DMS153 treated with DMSO at 0.1 percent for 48 hours (cell line): ENCODE measurements at regions not wholly inside any gene's neighbourhood (a gene's known extent, or its start where the extent isn't known, plus 50 kb on each side); places are given as distances from the start of the nearest gene placed in this dataset.

Source experiments
- DNase-seq: peaks from one replicate; lab custom pipeline; 2025; ENCODE audit not compliant: unreplicated experiment; lab: John Stamatoyannopoulos, UW

DNA sequence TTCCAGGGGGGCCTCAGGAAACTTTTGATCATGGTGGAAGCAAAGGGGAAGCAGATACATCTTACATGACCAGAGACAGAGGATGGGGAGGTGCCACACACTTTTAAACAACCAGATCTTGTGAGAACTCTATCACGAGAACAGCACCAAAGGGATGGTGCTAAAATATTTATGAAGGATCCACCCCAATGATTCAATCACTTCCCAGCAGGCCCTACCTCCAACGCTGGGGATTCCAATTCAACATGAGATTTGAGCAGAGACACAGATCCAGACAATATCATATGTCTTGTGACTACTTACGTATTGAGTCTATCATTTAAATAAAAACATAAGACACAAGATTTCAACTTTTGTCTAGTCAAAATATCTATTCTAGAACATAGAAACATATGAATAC, 351.9 kb downstream of the EPM2A start:
- no peak for DNase-seq

DNA sequence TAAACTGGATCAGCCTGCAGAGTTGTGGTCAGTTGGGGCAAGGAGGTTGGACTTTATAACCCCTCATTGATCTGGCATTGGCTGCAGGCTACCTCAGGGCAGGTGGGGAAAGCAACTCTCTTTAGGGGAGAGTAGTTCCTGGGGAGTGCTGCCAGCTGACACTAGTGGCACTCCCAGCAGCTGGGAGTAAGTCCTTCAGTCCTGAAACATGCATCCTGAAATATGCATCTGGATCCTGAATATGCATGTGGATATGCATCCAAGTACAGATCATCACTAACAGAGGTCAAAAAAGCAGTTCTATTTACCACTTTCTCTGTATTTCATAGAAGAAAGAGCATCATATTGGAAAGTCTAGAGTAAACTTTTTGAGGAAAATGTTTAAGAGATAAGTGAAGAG, 350.8 kb downstream of the EPM2A start:
- no peak for DNase-seq

DNA sequence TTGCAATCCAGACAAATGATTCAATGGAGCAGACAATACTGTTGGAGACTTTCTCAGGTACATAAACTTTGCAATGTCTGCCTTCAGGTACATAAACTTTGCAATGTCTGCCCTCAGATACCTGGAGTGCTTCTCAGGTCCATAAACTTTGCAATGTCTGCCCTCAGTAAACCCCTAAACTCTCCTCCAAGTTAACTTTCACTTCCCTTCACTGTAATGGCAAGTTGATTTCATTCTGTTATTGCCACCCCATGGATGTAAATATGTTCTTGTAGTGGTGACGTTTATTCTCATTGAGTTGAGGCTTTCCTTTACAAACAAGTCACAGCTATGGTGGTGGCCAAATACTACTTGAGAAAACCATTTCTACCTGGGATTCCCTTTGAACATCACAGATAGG, 338.8 kb downstream of the EPM2A start:
- no peak for DNase-seq

DNA sequence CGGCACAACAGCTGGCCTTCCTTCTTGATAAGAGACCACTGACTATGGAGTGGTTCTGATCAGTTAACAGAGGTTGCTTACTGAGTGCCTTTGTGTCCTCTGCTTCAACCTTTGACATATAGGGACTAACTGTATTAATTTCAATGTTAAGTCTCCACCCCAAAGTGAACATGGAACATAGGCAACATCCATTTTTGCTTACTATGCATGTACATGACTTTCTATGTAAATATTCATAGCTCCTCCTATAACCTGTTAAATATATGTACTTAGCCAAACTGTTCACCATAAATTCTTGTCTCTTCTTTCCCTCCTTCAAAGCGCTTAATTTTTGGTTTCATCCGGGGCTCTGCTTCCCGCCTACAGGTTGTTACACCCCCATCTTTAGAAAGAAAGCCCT, 334.8 kb downstream of the EPM2A start:
- no peak for DNase-seq

DNA sequence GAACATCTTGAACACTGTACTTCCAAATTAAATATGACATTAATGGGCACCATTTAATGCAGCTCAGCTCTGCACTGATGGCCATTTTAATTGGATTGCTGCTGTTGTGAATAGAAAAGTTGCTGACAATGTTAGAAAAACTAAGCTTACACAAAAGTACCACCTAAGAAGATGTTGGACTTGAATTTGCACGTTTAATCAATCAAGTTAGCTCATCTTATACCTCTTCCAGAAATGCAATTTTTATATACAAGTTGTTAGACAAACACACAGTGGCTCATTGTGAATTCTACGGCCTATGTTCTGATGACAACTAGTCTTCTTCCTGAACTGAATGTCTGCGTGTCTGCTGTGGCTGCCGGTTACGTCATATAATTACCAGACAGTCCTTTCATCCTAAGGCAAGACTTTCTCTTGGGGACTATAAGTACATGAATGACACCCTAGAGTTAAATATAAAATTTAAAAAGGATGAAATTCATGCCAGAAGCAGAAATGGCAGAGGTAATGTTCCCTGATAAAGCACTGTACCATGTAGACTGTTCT, 330.2 kb downstream of the EPM2A start:
- DNase-seq: no peak

DNA sequence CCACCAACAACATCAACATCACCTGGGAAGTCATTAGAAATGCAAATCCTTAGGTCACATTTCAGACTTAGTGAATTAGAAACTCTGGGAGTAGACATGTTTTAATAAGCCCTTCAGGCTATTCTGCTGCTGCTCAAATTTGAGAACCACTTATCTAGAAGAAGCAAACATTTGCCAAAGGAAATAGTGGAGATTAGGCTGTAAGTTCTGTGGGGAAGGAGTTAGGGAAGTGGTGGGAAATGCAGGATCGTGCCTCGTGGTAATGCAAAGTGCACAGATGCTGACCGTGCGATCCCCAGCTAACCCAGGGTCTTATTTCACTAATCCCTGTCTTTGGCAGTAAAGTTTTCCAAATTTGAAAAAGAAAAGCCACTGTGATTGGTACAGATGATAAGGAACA, 328.5 kb downstream of the EPM2A start:
- no peak for DNase-seq

DNA sequence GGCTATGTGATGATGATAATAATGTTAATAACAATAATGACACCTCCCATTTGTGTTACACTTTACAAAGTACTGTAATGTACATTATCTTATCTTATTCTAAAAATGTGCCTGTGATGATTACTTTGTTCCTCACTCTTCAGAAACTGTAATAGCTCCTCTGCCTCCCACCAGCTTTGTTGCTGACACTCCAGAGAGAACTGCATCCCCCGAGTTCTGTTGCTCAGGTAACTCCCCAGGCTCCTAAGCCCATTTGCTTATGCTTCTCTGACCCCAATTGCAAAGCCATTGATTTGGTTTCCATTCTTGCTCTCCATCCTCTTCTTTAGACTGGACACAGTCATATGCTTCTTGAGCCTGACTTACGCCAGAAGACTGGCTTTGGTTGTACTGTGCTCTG, 319.7 kb downstream of the EPM2A start:
- no peak for DNase-seq

DNA sequence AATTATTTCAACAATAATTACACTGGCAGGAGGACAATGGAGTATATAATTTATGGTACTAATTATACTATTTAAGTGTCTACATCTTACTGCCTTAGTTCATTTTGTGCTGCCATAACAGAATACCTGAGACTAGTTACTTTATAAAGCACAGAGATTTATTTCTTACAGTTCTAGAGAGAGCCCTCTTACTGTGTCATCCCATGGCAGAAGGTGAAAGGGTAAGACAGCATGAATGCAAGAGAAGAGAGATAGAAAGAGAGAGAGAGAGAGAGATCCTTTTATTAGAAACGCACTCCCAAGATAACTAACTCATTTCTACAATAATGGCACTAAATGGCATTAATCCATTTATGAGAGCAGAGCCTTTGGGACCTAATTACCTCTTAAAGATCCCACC, 314.7 kb downstream of the EPM2A start:
- no peak for DNase-seq

DNA sequence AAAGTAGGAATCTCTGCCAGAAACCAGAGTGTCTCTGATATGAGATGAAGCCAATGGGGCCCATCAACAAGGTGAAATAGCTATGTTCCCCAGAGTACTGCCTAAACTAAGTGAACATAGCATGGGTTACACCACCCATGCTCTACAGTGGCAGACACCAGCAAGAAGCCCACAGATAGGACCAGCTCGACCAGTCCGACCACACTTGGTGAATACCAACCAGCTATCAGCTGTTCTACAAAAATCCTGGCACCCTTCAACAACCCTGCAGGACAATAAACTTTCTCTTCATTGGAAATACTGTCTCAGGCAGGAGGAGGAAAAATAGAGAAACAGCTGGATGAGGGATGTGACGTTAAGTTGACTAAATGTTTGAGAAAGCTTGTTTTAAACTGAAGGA, 311.4 kb downstream of the EPM2A start:
- DNase-seq: no peak

DNA sequence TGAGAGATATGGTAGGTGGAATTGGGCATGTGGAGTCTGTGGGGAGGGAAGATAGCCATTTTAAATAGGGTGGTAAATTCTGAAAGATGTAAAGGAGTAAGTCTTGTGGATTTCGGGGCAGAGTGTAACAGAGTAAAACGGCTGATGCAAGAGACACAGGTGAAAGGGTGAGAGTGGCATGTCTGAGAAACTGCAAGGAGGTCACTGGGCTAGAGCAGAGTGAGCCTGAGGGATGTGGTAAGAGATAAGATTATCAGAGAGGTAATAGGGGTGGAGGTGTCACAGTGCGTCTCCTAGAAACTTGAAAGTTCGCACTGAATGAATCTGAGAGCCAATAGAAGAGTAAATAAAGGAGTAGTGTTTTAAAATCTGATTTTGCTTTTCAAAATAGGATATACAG, 308.1 kb downstream of the EPM2A start:
- DNase-seq: no peak

DNA sequence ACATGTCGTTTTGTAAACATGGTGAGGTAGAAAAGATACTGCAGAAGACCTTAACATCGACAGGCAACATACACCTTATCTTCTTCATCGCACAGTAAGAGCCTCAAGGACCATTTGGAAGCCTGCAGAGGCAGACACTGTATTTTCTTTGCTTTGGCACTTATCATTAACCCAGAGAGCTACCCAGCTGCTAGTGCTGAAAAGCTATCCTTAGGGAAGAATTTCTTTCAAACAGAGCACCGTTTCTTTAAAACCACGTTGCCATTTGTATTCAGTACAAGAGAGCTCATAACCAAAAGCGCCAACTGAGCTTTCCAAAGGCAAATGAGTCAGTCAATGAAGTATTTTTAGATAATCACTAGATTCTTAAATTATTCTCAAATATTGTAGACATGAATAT, 306.6 kb downstream of the EPM2A start:
- no peak for DNase-seq

DNA sequence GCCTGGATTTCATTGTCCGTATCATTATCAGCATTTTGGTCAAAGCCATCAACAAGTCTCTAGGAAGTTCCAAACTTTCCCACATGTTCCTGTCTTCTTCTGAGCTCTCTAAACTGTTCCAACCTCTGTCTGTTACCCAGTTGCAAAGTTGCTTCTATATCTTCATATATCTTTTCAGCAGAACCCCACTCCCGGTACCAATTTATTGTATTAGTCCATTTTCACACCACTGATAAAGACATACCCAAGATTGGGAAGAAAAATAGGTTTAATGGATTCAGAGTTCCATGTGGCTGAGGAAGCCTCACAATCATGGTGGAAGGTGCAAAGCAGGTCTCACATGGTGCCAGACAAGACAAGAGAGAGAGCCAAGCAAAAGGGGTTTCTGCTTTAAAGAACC, 293.2 kb downstream of the EPM2A start:
- DNase-seq: no peak

DNA sequence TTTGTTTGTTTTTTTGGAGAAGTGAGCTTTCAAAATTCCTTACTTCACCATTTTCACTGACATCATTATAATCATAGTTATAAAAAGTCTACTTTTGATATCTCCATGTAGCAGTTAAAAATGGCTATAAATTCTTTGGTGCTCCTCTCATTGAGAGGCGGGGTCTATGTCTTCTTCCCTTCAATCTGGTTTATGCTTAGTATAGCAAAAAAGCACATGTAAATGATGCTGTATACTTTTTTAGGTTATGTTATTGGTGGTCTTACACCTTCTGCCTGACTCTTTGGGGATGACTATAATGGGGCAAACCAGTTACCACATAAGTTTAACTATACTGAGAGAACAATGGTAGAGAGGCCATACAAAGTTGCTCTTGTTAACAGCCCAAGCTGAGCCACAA, 289.6 kb downstream of the EPM2A start:
- no peak for DNase-seq

DNA sequence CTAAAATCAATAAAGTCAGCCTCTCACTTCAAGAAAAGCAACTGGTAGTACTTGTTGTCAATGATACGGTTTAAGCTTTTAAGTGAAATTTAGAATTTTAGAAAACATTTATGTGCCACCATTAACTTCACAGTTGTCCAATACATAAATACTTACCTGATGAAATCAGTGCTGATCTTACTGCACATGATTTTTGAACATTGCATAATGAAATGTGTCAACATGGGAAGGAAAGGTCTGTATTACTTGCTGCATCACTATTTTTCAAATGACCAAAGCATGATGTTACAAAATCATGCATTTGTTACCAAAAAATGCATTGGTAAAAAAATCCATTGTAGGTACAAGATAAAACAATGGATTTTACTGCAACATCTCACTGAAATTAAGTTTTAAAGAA, 284.3 kb downstream of the EPM2A start:
- no peak for DNase-seq

DNA sequence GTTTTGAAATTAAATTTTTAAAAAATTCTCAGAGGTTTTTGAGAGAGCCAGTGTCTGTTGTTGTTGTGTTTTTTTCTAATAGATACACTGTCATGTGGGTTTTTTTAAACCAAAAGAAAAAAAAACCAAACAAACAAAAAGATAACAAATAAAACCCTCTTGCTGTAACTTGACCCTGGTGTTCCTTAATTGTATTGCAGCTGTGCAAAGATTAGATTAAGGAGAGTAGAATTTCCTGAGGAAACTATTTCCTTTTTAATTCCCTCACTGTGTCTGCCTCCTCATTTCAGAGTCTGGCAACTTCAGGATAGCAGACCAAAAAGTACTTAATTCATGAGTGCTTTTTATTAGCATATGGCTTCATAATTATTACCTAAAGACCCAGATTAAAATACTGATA, 281.9 kb downstream of the EPM2A start:
- DNase-seq: no peak

DNA sequence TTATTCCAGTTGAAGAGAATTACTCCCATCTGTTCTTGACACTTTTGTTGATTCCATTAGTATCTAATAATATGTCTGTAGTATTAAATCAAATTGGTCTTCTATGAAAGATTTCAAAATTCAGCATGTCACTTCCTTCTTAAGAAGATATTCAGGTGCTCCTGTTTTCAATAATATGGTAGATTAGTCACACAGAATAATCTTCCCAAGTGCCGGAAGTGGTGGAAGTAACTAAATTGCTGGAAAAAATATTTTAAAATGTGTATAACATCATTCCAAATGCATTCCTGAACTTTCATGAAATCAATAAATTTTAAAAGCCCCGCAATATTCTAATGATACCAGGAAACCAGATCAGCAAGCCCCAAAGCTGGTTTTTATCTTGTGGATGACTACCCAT, 281.3 kb downstream of the EPM2A start:
- DNase-seq: no peak

DNA sequence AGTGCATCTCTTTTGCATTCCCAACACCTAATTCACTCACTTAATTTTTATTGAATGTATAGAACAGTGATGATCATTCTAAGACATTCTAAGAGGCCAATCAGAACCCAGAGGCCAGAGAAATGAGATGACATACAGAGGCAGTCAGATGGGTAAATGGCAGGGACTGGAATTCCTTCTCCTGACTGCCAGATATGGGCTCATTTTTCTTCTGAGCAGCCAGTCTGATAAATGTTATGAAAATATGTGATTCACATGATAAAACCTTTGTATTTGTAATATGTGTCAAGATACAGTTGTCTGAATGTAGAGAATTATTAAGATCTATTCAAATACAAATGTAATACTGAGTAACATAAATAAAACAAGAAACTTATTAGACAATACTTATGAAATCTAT, 277.8 kb downstream of the EPM2A start:
- DNase-seq: no peak

DNA sequence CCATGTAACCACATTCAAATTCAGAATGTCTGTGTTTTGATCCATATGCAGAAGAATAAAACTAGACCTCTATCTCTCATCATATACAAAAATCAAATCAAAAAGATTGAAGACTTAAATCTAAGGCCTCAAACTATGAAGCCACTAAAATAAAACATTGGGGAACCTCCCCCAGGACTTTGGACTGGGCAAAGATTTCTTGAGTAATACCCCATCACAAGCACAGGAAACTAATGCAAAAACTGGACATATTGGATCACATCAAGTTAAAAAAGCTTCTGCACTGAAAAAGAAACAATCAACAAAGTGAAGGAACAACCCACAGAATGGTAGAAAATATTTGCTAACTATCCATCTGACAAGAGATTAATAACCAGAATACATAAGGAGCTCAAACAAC, 266.8 kb downstream of the EPM2A start:
- DNase-seq: no peak

DNA sequence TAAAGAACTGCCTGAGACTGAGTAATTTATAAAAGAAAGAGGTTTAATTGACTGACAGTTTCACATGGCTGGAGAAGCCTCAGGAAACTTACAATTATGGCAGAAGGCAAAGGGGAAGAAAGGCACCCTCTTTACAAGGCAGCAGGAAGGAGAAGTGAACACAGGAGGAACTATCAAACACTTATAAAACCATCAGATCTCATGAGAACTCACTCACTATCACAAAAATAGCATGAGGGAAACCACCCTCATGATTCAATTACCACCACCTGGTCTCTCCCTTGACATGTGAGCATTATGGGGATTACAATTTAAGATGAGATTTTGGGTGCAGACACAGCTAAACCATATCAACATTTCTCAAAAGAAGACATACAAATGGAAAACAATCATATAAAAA, 266.3 kb downstream of the EPM2A start:
- no peak for DNase-seq

DNA sequence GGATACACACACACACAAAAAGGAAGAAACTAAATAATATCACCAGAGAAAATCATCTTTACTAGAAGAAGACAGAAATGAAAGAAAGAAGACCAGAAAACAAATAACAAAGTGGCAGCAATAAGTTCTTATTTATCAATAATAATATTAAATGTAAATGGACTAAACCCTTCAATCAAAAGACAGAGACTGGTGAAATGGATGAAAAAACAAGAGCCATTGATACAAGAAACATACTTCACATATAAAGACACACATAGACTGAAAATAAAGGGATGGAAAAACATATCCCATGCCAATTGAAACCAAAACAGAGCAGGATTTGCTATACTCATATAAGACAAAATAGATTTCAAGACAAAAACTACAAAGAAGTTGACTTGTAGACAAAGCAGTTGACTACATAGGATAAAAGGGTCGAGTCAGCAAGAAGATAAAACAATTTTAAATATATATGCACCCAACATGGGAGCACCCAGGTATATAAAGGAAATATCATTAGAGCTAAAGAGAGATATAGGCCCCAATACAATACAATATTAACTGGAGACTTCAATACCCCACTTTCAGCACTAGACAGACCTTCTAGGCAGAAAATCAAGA, 259.4 kb downstream of the EPM2A start:
- no peak for DNase-seq

DNA sequence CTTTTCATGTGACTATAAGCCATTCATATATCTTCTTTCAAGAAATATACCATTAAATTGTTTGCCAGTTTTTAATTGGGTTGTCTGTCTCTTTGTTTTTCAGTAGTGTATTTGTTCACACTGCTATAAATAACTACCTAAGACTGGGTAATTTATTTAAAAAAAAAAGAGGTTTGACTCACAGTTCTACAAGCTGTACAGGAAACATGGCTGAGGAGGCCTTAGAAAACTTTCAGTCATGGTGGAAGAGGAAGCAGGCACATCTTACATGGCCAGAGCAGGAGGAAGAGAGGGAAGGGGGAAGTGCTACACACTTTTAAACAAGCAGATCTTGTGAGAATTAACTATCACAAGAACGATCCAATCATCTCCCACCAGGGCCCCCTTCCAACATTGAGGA, 255.3 kb downstream of the EPM2A start:
- no peak for DNase-seq

DNA sequence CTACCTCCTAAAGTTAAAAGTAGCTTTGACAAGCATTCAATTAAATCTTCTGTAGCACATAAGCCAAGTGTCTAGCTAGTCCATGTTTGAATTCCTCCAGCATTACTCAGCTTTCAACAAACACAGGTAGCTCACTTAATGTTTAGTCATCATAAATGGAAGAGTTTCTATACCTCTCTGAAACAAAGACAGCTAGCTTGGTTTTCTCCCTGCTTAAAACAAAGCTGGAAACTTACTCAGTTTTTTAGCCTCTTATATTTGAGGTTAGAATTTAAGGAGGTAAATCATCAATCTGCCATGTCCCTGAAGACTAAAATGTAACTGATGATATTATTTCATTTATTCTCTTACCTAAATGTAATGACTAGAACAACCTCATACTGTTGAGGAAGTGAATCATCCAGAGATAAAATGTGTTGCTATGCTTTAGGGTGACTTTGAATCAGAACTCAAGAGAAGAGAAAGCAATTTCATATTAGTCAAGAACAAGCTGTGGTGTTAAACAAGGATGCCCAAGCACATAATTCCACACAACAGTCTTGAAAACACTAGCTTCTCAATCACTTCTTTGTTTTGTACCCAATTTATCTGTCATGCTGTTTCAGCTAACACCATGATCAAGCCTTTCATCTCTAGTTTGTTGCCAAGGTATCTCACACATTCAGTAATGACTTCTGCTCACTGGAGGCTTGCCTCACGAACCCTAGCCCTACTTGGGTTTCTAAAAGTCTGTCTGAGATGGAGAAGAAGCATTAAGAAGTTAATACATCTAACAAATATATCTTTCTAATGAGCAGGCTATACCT, 251.9 kb downstream of the EPM2A start:
- peak; percentile 56 for DNase-seq

DNA sequence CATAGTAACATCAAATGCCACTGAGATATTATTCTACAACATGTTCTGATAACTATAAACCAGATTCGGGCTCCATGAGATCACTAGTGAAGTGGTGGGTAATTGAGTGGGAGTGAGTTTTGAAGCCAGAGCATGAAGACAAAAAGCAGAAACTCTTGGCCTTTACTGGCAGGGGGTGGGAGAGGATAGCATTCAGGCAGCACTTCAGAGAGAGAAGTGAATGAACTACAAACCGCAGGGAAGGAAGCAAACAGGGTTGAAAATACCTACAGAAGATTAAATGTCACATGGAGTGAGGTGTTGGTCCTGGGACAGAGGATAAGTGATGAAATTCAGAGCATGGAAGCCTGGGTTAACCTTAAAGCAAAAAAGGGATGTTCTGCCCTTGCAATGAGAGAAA, 250.0 kb downstream of the EPM2A start:
- no peak for DNase-seq
